Right renal cortex interstitium (tissue), 3 donors: ENCODE measurements at regions not wholly inside any gene's neighbourhood (a gene's known extent, or its start where the extent isn't known, plus 50 kb on each side); places are given as distances from the start of the nearest gene placed in this dataset.

Source experiments
- DNase-seq, 3 donors: peaks; one replicate each; pipeline ENCODE4 v3.0.0-alpha.2; 2013; ENCODE audit warnings: low read depth in 3 of 3, low spot score in 2 of 3

- no peak for DNase-seq
Observed at GRCh38 chr13:104289400-104289799, 1223.2 kb upstream of the SLC10A2 start.

- no peak for DNase-seq
Observed at GRCh38 chr13:104288496-104288895, 1222.3 kb upstream of the SLC10A2 start.

GRCh38 chr13:104286566-104287290, 1220.5 kb upstream of the SLC10A2 start:
- no peak for DNase-seq

- no peak for DNase-seq
Observed at GRCh38 chr13:104281910-104282309, 1215.7 kb upstream of the SLC10A2 start.

GRCh38 chr13:104270731-104271130, 1204.5 kb upstream of the SLC10A2 start:
- DNase-seq, result no peak

GRCh38 chr13:104267206-104267811, 1201.1 kb upstream of the SLC10A2 start:
- no peak for DNase-seq

GRCh38 chr13:104256701-104257100, 1190.5 kb upstream of the SLC10A2 start:
- no peak for DNase-seq

GRCh38 chr13:104253063-104253680, 1187.0 kb upstream of the SLC10A2 start:
- DNase-seq, result no peak

- DNase-seq, result no peak
Observed at GRCh38 chr13:104251931-104252330, 1185.7 kb upstream of the SLC10A2 start.

GRCh38 chr13:104246955-104247354, 1180.7 kb upstream of the SLC10A2 start:
- DNase-seq, result no peak

GRCh38 chr13:104206450-104207044, 1140.3 kb upstream of the SLC10A2 start:
- no peak for DNase-seq

GRCh38 chr13:104204177-104204576, 1138.0 kb upstream of the SLC10A2 start:
- DNase-seq, result no peak

- no peak for DNase-seq
Observed at GRCh38 chr13:104198801-104199200, 1132.6 kb upstream of the SLC10A2 start.

- DNase-seq, result no peak
Observed at GRCh38 chr13:104196611-104197010, 1130.4 kb upstream of the SLC10A2 start.

GRCh38 chr13:104181526-104182231, 1115.5 kb upstream of the SLC10A2 start:
- no peak for DNase-seq

GRCh38 chr13:104170980-104171555, 1104.9 kb upstream of the SLC10A2 start:
- no peak for DNase-seq

GRCh38 chr13:104163866-104164630, 1097.8 kb upstream of the SLC10A2 start:
- no peak for DNase-seq

- DNase-seq, result peak in 1 of 3 donors; percentile 15
Observed at GRCh38 chr13:104160536-104160935, 1094.3 kb upstream of the SLC10A2 start.

- DNase-seq, result peak in 1 of 3 donors; percentile 4
Observed at GRCh38 chr13:104143760-104144416, 1077.7 kb upstream of the SLC10A2 start.
